MG63 (cell line): ENCODE measurements at regions not wholly inside any gene's neighbourhood (a gene's known extent, or its start where the extent isn't known, plus 50 kb on each side); places are given as distances from the start of the nearest gene placed in this dataset.
"Not testable (repeated sequence)": the region's sequence is repeated elsewhere in the genome, so short reads cannot be mapped to it uniquely, and the experiment has no call there.

Experiments used
- DNase-seq: peaks from one replicate; pipeline ENCODE4 v3.0.0-alpha.2; 2020
- H3K27me3 ChIP-seq: fragments of 250-450 bp; sonication (Bioruptor Pico); 2 replicates; pipeline ENCODE4 v1.5.1; 2020; ENCODE audit warnings: mild to moderate bottlenecking, moderate library complexity
- H3K36me3 ChIP-seq: fragments of 250-450 bp; sonication (Bioruptor Pico); 2 replicates; pipeline ENCODE4 v1.5.1; 2020; ENCODE audit warnings: mild to moderate bottlenecking, moderate library complexity
- H3K4me3 ChIP-seq: fragments of 250-450 bp; sonication (Bioruptor Pico); 2 replicates; pipeline ENCODE4 v1.5.1; 2020; ENCODE audit warnings: mild to moderate bottlenecking, moderate library complexity
- H3K9me3 ChIP-seq: fragments of 250-450 bp; sonication (Bioruptor Pico); 2 replicates; pipeline ENCODE4 v1.5.1; 2020; ENCODE audit warnings: mild to moderate bottlenecking, moderate library complexity

GRCh38 chr18:8516371-8517250 lies 92.6 kb upstream of the RAB12 start:
- Histone ChIP-seq H3K9me3 (0 out of 2 replicates have a peak, but pooled peaks cover 3% of the 10 kb centered on the region), H3K36me3 (no peaks in the 10 kb centered on the region), H3K27me3 (no peaks in the 10 kb centered on the region), H3K4me3 (no peak overlapping the region)
- no peak for DNase-seq

DNA sequence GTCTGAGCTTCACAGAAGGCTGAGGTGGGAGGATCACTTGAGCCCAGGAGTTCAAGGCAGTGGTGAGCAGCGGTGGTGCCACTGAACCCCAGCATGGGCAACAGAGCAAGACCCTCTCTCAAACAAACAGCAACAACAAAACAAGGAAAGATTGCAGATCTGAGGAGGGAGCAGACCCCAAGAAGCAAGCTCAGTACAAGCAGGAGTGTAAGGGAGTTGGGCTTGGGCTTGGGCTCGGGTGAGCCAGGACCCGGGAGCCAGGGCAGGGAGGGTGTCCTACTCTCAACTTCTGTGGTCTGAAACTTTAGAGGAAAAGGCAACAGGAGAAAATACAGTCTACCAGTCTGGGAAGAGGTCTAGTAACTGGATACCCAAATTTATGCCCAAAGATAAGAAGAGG lies 92.0 kb upstream of the RAB12 start:
- Histone ChIP-seq H3K4me3 (no peak overlapping the region), H3K36me3 (no peaks in the 10 kb centered on the region), H3K9me3 (0 out of 2 replicates have a peak, but pooled peaks cover 3% of the 10 kb centered on the region), H3K27me3 (no peaks in the 10 kb centered on the region)
- no peak for DNase-seq

DNA sequence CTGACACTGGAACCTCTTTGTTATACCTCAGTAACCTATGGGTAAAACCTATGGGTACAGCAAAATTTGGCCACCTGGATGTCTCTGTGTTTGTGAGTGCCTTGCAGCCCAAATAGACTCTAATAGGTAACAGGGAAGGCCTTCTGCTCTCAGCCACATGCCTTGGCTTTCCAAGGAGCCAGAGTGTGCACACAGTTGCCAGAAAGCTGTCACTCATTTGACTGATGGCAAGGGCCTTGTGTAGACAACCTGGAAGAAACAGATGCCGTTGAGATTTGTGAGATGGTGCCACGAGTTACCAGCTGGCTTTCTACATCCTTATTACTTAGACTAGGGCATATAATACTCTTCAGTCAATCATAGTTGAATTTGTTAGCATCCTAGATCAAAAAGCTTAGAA lies 90.1 kb upstream of the RAB12 start:
- 0 out of 2 replicates have a peak, but pooled peaks cover 3% of the 10 kb centered on the region for H3K9me3 ChIP-seq
- H3K27me3 ChIP-seq, result no peaks in the 10 kb centered on the region
- H3K36me3 ChIP-seq, result no peaks in the 10 kb centered on the region
- no peak for DNase-seq
- no peak overlapping the region for H3K4me3 ChIP-seq

GRCh38 chr18:8520266-8520665 lies 89.0 kb upstream of the RAB12 start:
- Histone ChIP-seq H3K36me3 (no peaks in the 10 kb centered on the region), H3K4me3 (no peak overlapping the region), H3K27me3 (no peaks in the 10 kb centered on the region), H3K9me3 (0 out of 2 replicates have a peak, but pooled peaks cover 3% of the 10 kb centered on the region)
- DNase-seq, result no peak

GRCh38 chr18:8522756-8523155 lies 86.5 kb upstream of the RAB12 start:
- no peak for DNase-seq
- Histone ChIP-seq H3K27me3 (no peaks in the 10 kb centered on the region), H3K9me3 (0 out of 2 replicates have a peak, but pooled peaks cover 3% of the 10 kb centered on the region)

GRCh38 chr18:8525692-8526091 lies 83.5 kb upstream of the RAB12 start:
- Histone ChIP-seq H3K27me3 (no peaks in the 10 kb centered on the region), H3K9me3 (peaks cover 7% of the 10 kb centered on the region), H3K36me3 (no peaks in the 10 kb centered on the region), H3K4me3 (no peak overlapping the region)
- no peak for DNase-seq

More at GRCh38 chr18:8522756-8523155, 86.5 kb upstream of the RAB12 start:
- Histone ChIP-seq H3K36me3 (no peaks in the 10 kb centered on the region), H3K4me3 (no peak overlapping the region)

GRCh38 chr18:8526332-8526731 lies 82.9 kb upstream of the RAB12 start:
- Histone ChIP-seq H3K4me3 (no peak overlapping the region), H3K36me3 (no peaks in the 10 kb centered on the region), H3K9me3 (peaks cover 9% of the 10 kb centered on the region), H3K27me3 (no peaks in the 10 kb centered on the region)
- DNase-seq, result no peak

DNA sequence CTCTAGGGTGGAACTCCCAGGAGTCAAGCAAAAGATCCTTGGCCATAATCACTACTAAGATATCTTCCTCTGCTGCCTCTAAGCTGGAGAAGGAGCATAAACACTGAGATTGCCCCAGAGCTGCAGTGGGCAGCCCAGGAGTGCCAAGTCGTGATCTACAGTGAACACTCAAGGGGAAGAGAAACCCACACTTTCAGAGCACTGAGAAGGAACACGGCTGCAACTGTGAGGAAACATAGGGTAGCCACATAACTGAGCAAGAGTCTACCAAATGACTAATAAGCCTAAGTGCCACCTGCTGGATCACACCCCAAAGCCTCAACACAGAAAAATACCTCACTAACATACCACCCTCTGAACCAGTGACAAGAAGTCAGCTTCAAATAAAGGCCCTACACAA lies 79.6 kb upstream of the RAB12 start:
- Histone ChIP-seq H3K27me3 (no peaks in the 10 kb centered on the region), H3K36me3 (no peaks in the 10 kb centered on the region), H3K9me3 (peaks cover 19% of the 10 kb centered on the region), H3K4me3 (no peak overlapping the region)
- no peak for DNase-seq

DNA sequence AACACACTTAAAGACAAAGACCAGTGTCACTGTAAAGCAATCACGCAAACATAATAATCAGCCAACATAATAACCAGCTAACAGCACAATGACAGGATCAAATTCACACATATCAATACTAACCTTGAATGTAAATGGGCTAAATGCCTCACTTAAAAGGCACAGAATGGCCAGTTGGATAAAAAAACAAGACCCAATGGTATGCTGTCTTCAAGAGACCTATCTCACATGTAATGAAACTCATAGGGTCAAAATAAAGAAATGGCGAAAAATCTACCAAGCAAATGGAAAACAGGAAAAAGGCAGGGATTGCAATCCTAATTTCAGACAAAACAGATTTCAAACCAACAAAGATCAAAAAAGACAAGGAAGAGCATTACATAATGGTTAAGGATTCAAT lies 78.2 kb upstream of the RAB12 start:
- not testable (repeated sequence) for H3K27me3 ChIP-seq, H3K4me3 ChIP-seq, H3K36me3 ChIP-seq, DNase-seq
- H3K9me3 ChIP-seq, result peaks cover 19% of the 10 kb centered on the region

DNA sequence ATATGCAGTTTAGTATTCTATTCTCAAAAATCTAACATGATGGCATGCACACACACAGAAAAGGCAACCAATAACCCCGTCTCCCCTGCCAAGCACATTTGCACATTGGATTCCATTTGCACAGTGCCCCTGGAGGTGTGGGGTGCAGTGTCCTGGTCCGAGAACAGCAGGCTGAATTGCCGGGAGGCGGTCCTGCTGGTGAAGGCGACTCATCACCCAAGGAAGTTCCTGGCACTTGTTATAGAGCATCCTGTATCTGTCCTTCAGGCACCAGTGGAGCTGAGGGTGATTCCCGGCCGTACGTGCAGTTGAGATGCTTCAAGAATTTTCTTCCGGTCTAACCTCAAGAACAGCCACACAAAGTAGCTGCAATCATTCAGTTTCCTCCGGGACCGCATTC lies 73.0 kb upstream of the RAB12 start:
- Histone ChIP-seq H3K9me3 (peaks cover 10% of the 10 kb centered on the region), H3K27me3 (no peaks in the 10 kb centered on the region), H3K4me3 (no peak overlapping the region), H3K36me3 (no peaks in the 10 kb centered on the region)
- no peak for DNase-seq

DNA sequence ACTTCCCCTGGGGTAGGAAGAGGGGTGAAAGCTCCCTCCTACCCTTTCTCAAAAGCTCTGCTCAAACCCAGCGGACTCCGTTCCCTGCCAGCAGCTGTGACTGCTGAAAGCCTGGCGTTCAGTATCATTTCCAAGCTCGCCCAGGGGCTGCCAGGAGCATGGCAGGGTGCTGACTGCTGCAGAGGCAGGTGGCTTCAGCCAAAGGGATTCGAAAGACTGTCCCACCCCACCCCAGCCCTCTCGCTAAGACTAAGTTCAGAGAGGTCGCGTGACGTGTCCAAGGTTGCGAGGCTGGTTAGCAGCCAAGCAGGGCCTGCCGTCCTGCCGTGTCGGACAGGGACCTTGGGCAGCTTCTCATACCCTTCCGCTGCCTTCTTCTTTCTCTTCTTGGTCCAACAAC lies 72.3 kb upstream of the RAB12 start:
- Histone ChIP-seq H3K4me3 (no peak overlapping the region), H3K27me3 (no peaks in the 10 kb centered on the region), H3K36me3 (no peaks in the 10 kb centered on the region), H3K9me3 (peaks cover 7% of the 10 kb centered on the region)
- DNase-seq, result no peak

- DNase-seq, result no peak
- H3K36me3 ChIP-seq, result no peaks in the 10 kb centered on the region
- no peaks in the 10 kb centered on the region for H3K27me3 ChIP-seq
Observed at GRCh38 chr18:8537400-8537799, 71.8 kb upstream of the RAB12 start.

DNA sequence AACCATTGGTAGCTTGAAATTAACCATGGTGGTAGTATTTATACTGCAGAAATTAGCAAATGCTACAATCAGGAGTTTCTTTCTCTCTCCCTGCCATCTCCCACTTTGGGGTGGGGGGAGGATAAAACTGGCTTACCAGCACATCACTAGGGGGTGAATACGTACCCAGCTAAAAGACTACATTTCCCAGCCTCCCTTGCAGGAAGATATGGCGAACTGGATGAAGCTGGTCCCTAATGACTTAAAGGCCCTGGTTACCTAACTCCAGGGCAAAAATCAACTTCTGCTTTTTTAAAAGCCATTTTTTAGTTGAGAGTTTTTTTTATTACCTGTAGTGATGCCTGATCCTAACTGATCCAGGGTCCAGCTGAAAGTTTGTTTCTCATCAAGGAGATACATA lies 70.3 kb upstream of the RAB12 start:
- H3K9me3 ChIP-seq, result no peaks in the 10 kb centered on the region
- no peak overlapping the region for H3K4me3 ChIP-seq
- H3K36me3 ChIP-seq, result no peaks in the 10 kb centered on the region
- no peaks in the 10 kb centered on the region for H3K27me3 ChIP-seq
- no peak for DNase-seq

More at GRCh38 chr18:8537400-8537799, 71.8 kb upstream of the RAB12 start:
- Histone ChIP-seq H3K9me3 (peaks cover 4% of the 10 kb centered on the region; the same call in 1 of the 2 replicates), H3K4me3 (no peak overlapping the region)

DNA sequence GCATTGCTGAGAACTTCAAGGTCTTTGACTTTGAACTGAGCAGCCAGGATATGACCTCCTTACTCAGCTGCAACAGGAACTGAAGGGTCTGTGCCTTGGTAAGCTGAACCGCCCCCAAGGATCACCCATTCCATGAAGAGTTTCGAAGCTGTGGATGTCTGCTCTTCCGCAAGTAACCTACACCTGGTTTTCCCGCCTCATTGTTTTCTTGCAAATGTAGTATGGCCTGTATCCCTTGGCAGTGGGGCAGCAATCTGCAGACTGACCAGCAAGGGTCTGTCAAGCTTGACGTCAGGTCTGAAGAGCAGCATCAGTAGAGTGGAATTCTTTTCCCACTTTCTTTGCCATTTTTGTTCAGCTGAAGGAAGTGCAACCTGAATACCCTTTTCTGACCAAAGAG lies 62.6 kb upstream of the RAB12 start:
- Histone ChIP-seq H3K27me3 (no peaks in the 10 kb centered on the region), H3K4me3 (no peak overlapping the region), H3K36me3 (no peaks in the 10 kb centered on the region), H3K9me3 (no peaks in the 10 kb centered on the region)
- no peak for DNase-seq

- no peaks in the 10 kb centered on the region for H3K9me3 ChIP-seq
- no peak overlapping the region for H3K4me3 ChIP-seq
- H3K27me3 ChIP-seq, result no peaks in the 10 kb centered on the region
- DNase-seq, result peak; percentile 29
- H3K36me3 ChIP-seq, result no peaks in the 10 kb centered on the region
Observed at GRCh38 chr18:8548186-8548585, 61.1 kb upstream of the RAB12 start.

GRCh38 chr18:8549254-8549757 lies 59.9 kb upstream of the RAB12 start:
- Histone ChIP-seq H3K36me3 (no peaks in the 10 kb centered on the region), H3K4me3 (no peak overlapping the region), H3K9me3 (no peaks in the 10 kb centered on the region), H3K27me3 (no peaks in the 10 kb centered on the region)
- DNase-seq, result no peak

DNA sequence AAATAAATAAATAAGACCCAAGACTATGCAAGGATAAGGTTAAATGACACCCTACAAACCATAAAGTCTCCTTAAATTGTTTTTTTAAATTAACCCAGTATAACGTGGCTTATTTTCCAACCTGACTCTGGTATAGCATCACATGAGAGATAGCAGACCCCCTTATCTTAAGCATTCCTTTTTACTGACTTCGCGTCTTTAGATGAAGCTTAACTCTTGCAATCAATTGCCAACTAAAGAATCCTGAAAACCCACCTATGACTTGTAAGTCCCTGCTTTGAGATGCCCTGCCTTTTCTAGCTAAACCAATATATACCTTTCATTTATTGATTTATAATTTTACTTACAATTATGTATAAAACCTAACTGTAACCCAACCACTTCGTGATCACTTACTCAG lies 57.1 kb upstream of the RAB12 start:
- DNase-seq, result no peak
- Histone ChIP-seq H3K27me3 (no peaks in the 10 kb centered on the region), H3K4me3 (no peak overlapping the region), H3K9me3 (no peaks in the 10 kb centered on the region), H3K36me3 (no peaks in the 10 kb centered on the region)

DNA sequence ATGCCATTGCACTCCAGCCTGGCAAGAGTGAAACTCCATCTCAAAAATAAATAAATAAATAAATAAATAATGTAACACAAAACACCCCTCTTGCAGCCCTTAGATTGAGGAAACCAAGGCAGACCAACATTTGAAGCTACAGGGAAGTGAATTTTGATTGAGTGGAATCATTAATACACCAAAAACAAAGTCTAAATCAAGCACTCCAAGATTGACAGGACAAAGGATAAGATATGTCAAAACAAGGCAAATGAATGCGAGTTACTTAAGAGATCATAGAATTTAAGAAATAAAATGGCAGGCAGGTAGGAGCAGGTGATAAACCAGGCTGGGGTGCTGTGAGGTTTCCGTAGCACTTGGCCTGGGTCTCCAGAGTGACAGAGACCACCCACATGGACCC lies 54.9 kb upstream of the RAB12 start:
- Histone ChIP-seq H3K4me3 (no peak overlapping the region), H3K9me3 (no peaks in the 10 kb centered on the region), H3K27me3 (no peaks in the 10 kb centered on the region), H3K36me3 (no peaks in the 10 kb centered on the region)
- no peak for DNase-seq
